Activated naive CD8-positive, alpha-beta T cell treated with anti-CD3 and anti-CD28 coated beads for 36 hours (primary cell): ENCODE measurements at regions not wholly inside any gene's neighbourhood (a gene's known extent, or its start where the extent isn't known, plus 50 kb on each side); places are given as distances from the start of the nearest gene placed in this dataset.
A peak's percentile ranks its signal among the peaks of the same experiment; 100 is the strongest.

ENCODE experiments used
- DNase-seq: peaks from one replicate; pipeline ENCODE4 v3.0.0; 2021
- H3K27ac Mint-ChIP-seq: one replicate; pipeline ENCODE4 v1.8.0; 2022; ENCODE audit warnings: mild to moderate bottlenecking, moderate library complexity, mixed read lengths
- H3K27me3 Mint-ChIP-seq: one replicate; pipeline ENCODE4 v1.8.0; 2022; ENCODE audit warnings: mild to moderate bottlenecking, mixed read lengths
- H3K36me3 Mint-ChIP-seq: one replicate; pipeline ENCODE4 v1.8.0; 2021; ENCODE audit warnings: mild to moderate bottlenecking, mixed read lengths
- H3K4me1 Mint-ChIP-seq: one replicate; pipeline ENCODE4 v1.8.0; 2021; ENCODE audit warnings: mixed read lengths
- H3K4me3 Mint-ChIP-seq: one replicate; pipeline ENCODE4 v1.8.0; 2022; ENCODE audit warnings: mild to moderate bottlenecking, moderate library complexity, mixed read lengths
- H3K9me3 Mint-ChIP-seq: one replicate; pipeline ENCODE4 v1.8.0; 2022; ENCODE audit warnings: mixed read lengths

- H3K27me3 Mint-ChIP-seq = no peaks in the 10 kb centered on the region
- no peak overlapping the region for H3K27ac Mint-ChIP-seq
- H3K9me3 Mint-ChIP-seq = no peaks in the 10 kb centered on the region
- H3K4me1 Mint-ChIP-seq = peaks cover 7% of the 10 kb centered on the region
- no peak overlapping the region for H3K4me3 Mint-ChIP-seq
- H3K36me3 Mint-ChIP-seq = no peaks in the 10 kb centered on the region
- no peak for DNase-seq
Measured at GRCh38 chr2:217709478-217710210, 293.2 kb downstream of the TNS1 start.

- no peaks in the 10 kb centered on the region for H3K36me3 Mint-ChIP-seq
- no peak overlapping the region for H3K4me3 Mint-ChIP-seq
- no peaks in the 10 kb centered on the region for H3K27me3 Mint-ChIP-seq
Measured at GRCh38 chr2:217707131-217707611, 295.6 kb downstream of the TNS1 start.

GRCh38 chr2:217706513-217706912 lies 296.3 kb downstream of the TNS1 start:
- no peak for DNase-seq
- Mint-ChIP-seq H3K4me3 (no peak overlapping the region), H3K4me1 (peaks cover 1% of the 10 kb centered on the region), H3K36me3 (no peaks in the 10 kb centered on the region), H3K27ac (no peak overlapping the region), H3K27me3 (no peaks in the 10 kb centered on the region), H3K9me3 (no peaks in the 10 kb centered on the region)

More at GRCh38 chr2:217707131-217707611, 295.6 kb downstream of the TNS1 start:
- no peak overlapping the region for H3K27ac Mint-ChIP-seq
- no peaks in the 10 kb centered on the region for H3K9me3 Mint-ChIP-seq
- H3K4me1 Mint-ChIP-seq = peaks cover 1% of the 10 kb centered on the region
- no peak for DNase-seq

- no peak overlapping the region for H3K27ac Mint-ChIP-seq
- no peaks in the 10 kb centered on the region for H3K4me1 Mint-ChIP-seq
- no peak overlapping the region for H3K4me3 Mint-ChIP-seq
- no peaks in the 10 kb centered on the region for H3K9me3 Mint-ChIP-seq
- DNase-seq = no peak
- no peaks in the 10 kb centered on the region for H3K27me3 Mint-ChIP-seq
- no peaks in the 10 kb centered on the region for H3K36me3 Mint-ChIP-seq
Measured at GRCh38 chr2:217706095-217706494, 296.7 kb downstream of the TNS1 start.

- no peaks in the 10 kb centered on the region for H3K9me3 Mint-ChIP-seq
- H3K4me1 Mint-ChIP-seq = no peaks in the 10 kb centered on the region
- no peak overlapping the region for H3K4me3 Mint-ChIP-seq
- H3K27me3 Mint-ChIP-seq = no peaks in the 10 kb centered on the region
- no peak overlapping the region for H3K27ac Mint-ChIP-seq
- no peak for DNase-seq
- H3K36me3 Mint-ChIP-seq = no peaks in the 10 kb centered on the region
Measured at GRCh38 chr2:217705461-217705860, 297.3 kb downstream of the TNS1 start.

- no peak overlapping the region for H3K4me3 Mint-ChIP-seq
- no peaks in the 10 kb centered on the region for H3K9me3 Mint-ChIP-seq
- H3K36me3 Mint-ChIP-seq = no peaks in the 10 kb centered on the region
- H3K27me3 Mint-ChIP-seq = no peaks in the 10 kb centered on the region
- no peaks in the 10 kb centered on the region for H3K4me1 Mint-ChIP-seq
- no peak overlapping the region for H3K27ac Mint-ChIP-seq
- no peak for DNase-seq
Measured at GRCh38 chr2:217703999-217704398, 298.8 kb downstream of the TNS1 start.

GRCh38 chr2:217703102-217703501 lies 299.7 kb downstream of the TNS1 start:
- no peaks in the 10 kb centered on the region for H3K9me3 Mint-ChIP-seq
- H3K27me3 Mint-ChIP-seq = no peaks in the 10 kb centered on the region
- no peaks in the 10 kb centered on the region for H3K4me1 Mint-ChIP-seq
- H3K4me3 Mint-ChIP-seq = no peak overlapping the region
- no peak overlapping the region for H3K27ac Mint-ChIP-seq
- H3K36me3 Mint-ChIP-seq = no peaks in the 10 kb centered on the region
- no peak for DNase-seq

GRCh38 chr2:217701622-217702021 lies 301.2 kb downstream of the TNS1 start:
- Mint-ChIP-seq H3K4me3 (no peak overlapping the region), H3K9me3 (no peaks in the 10 kb centered on the region), H3K4me1 (no peaks in the 10 kb centered on the region), H3K27me3 (no peaks in the 10 kb centered on the region), H3K36me3 (no peaks in the 10 kb centered on the region), H3K27ac (no peak overlapping the region)
- DNase-seq = no peak

GRCh38 chr2:217698691-217699090 lies 304.1 kb downstream of the TNS1 start:
- H3K27ac Mint-ChIP-seq = no peak overlapping the region
- H3K4me3 Mint-ChIP-seq = no peak overlapping the region
- DNase-seq = no peak
- no peaks in the 10 kb centered on the region for H3K9me3 Mint-ChIP-seq
- peaks cover 9% of the 10 kb centered on the region for H3K36me3 Mint-ChIP-seq
- H3K27me3 Mint-ChIP-seq = no peaks in the 10 kb centered on the region
- H3K4me1 Mint-ChIP-seq = peaks cover 8% of the 10 kb centered on the region

GRCh38 chr2:217695033-217695520 lies 307.7 kb downstream of the TNS1 start:
- Mint-ChIP-seq H3K27ac (peak overlapping the region; percentile 52), H3K27me3 (no peaks in the 10 kb centered on the region), H3K4me1 (peaks cover 10% of the 10 kb centered on the region), H3K36me3 (peaks cover 12% of the 10 kb centered on the region), H3K4me3 (no peak overlapping the region), H3K9me3 (no peaks in the 10 kb centered on the region)
- DNase-seq = no peak

GRCh38 chr2:217694291-217694690 lies 308.5 kb downstream of the TNS1 start:
- Mint-ChIP-seq H3K27ac (no peak overlapping the region), H3K4me1 (peaks cover 10% of the 10 kb centered on the region), H3K4me3 (no peak overlapping the region), H3K9me3 (no peaks in the 10 kb centered on the region), H3K27me3 (no peaks in the 10 kb centered on the region), H3K36me3 (peaks cover 12% of the 10 kb centered on the region)
- no peak for DNase-seq

- Mint-ChIP-seq H3K4me1 (peaks cover 10% of the 10 kb centered on the region), H3K4me3 (no peak overlapping the region), H3K9me3 (no peaks in the 10 kb centered on the region), H3K27ac (no peak overlapping the region), H3K27me3 (no peaks in the 10 kb centered on the region), H3K36me3 (peaks cover 12% of the 10 kb centered on the region)
- no peak for DNase-seq
Measured at GRCh38 chr2:217693363-217693762, 309.4 kb downstream of the TNS1 start.

GRCh38 chr2:217691920-217692666 lies 310.7 kb downstream of the TNS1 start:
- Mint-ChIP-seq H3K36me3 (peaks cover 12% of the 10 kb centered on the region), H3K9me3 (no peaks in the 10 kb centered on the region), H3K27ac (no peak overlapping the region), H3K4me1 (peaks cover 13% of the 10 kb centered on the region), H3K4me3 (no peak overlapping the region), H3K27me3 (no peaks in the 10 kb centered on the region)
- DNase-seq = no peak

GRCh38 chr2:217691516-217691915 lies 311.3 kb downstream of the TNS1 start:
- Mint-ChIP-seq H3K36me3 (peaks cover 12% of the 10 kb centered on the region), H3K27ac (no peak overlapping the region), H3K4me1 (peaks cover 13% of the 10 kb centered on the region), H3K9me3 (no peaks in the 10 kb centered on the region), H3K4me3 (no peak overlapping the region), H3K27me3 (no peaks in the 10 kb centered on the region)
- no peak for DNase-seq

GRCh38 chr2:217689053-217689452 lies 313.7 kb downstream of the TNS1 start:
- DNase-seq = no peak
- Mint-ChIP-seq H3K4me1 (peaks cover 4% of the 10 kb centered on the region), H3K36me3 (peaks cover 5% of the 10 kb centered on the region), H3K4me3 (no peak overlapping the region), H3K27ac (no peak overlapping the region), H3K27me3 (no peaks in the 10 kb centered on the region), H3K9me3 (no peaks in the 10 kb centered on the region)
